GM18507 (cell line): ENCODE measurements at regions not wholly inside any gene's neighbourhood (a gene's known extent, or its start where the extent isn't known, plus 50 kb on each side); places are given as distances from the start of the nearest gene placed in this dataset.

Experiments
- DNase-seq: peaks from one replicate; pipeline ENCODE4 v3.0.0; 2011; ENCODE audit warnings: low read depth; ENCODE audit not compliant: insufficient read length; ENCODE audit errors: extremely low spot score
- FAIRE-seq: peaks from 2 replicates; lab custom pipeline; 2011; peaks lifted over from hg19 to GRCh38; lab: Jason Lieb, UNC

- no peak for DNase-seq
- no peak for FAIRE-seq
Measured at GRCh38 chr21:39106881-39107462, 76.3 kb downstream of the PSMG1 start.

DNA sequence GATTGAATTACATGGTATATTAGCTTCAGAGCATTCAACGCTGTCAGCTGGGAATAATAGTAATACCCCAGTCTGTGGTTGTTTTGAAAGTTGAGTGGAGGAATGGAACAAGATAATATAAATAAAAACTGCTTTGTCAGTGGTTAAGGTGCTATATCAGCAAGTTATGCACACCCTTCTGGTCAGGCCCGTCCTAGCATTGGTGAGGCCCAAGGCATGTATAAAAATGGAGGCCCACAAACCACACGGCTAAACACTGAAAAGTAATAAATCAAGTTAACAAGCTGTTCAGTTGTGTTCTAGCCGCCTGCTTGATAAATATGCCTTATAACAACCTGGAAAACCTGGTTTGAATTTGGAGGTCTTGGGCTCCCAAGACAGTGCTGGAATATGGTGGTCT, 77.4 kb downstream of the PSMG1 start:
- FAIRE-seq: no peak

GRCh38 chr21:39105341-39105765, 77.9 kb downstream of the PSMG1 start:
- no peak for FAIRE-seq
- DNase-seq: no peak

More for the DNA sequence above, 77.4 kb downstream of the PSMG1 start:
- DNase-seq: no peak

DNA sequence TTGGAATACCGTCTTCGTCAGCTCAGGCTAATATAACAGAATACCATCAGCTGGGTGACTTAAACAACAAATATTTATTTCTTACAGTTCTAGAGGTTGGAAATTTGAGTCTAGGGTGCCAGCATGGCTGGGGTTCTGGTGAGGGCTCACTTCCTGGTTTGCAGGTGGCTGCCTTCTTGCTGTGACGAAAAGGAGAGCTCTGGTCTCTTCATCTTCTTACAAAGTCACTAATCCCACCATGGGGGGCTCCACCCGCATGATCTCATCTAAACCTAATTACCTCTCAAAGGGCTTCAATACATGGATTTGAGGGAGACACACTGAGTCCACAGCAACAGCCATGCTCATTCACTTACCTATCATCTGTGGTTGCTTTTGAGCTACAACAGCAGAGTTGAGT, 78.3 kb downstream of the PSMG1 start:
- DNase-seq (no peak), FAIRE-seq (no peak)

- no peak for FAIRE-seq
Measured at GRCh38 chr21:39103689-39104088, 79.6 kb downstream of the PSMG1 start.

GRCh38 chr21:39099859-39100258, 83.4 kb downstream of the PSMG1 start:
- FAIRE-seq (no peak), DNase-seq (no peak)

More at GRCh38 chr21:39103689-39104088, 79.6 kb downstream of the PSMG1 start:
- no peak for DNase-seq

DNA sequence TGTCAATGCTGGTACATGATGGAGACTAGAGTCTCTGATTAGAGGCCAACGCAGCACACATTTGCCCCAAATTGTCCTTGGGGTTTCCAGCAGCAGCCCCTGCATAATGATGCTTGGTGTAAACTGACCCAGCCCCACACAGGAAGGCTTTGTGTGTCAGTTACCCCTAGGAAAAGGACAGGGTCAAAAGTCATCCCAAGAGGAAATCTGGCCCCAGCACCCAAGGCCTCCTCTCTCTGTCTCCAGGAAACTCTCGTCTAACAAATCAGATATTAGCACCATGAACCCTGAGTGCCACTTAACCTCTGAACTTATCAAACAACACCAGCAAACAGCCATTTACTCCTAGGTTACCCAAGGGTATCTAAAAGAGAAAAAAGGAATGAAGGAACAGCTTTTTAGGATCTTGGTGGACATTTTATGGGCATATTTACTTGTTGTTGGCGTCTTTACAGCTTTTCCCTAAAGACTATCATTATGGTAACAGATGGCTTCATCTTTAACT, 84.5 kb downstream of the PSMG1 start:
- no peak for DNase-seq
- FAIRE-seq: no peak

- DNase-seq: no peak
- FAIRE-seq: no peak
Measured at GRCh38 chr21:39097981-39098380, 85.3 kb downstream of the PSMG1 start.

DNA sequence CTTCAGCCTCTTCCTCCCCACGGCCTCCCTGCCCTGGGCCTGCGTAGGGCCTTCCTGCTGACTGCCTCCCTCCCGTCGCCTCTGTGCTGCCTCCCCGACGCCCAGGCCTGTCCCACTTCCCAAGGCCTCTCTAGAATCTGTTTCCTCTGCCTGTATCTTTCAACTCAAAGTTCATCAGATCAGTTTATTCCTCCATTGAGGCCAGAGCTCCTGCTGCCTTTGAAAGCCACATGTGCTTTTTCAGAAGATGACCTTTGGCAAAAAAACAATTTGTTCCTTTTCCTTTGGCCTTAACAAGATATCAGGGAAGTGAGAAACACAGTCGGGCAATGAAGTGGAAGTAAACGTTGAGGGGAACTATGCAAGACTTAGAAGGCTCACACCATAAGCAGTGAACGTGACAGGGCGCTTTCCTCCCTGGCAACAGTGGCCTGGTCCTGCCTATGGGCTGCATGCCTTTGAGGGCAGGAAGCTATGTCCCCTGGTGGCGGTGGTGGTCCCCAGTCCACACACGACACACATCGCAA, 85.9 kb downstream of the PSMG1 start:
- DNase-seq (no peak), FAIRE-seq (no peak)

DNA sequence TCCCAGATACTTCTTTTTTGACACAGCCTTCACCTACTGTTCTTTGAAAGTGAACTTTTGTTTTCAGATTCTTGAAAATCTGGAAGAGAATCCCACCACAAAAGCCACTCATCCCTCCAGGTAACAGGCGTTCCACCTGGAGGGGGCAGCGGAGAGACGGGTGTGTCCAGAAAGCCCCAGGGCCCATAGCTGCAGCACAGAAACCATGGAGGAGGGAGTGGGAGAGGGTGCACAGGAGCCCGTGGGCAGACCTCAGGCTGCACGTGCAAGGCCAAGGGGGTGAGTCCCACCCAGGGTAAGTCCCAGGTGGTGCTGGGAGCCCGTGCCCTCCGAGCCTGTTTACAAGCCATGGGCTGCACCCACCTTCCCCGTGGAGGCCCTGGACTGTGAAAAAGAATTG, 86.5 kb downstream of the PSMG1 start:
- DNase-seq (no peak), FAIRE-seq (no peak)

- FAIRE-seq: no peak
- DNase-seq: no peak
Measured at GRCh38 chr21:39095681-39096080, 87.6 kb downstream of the PSMG1 start.

DNA sequence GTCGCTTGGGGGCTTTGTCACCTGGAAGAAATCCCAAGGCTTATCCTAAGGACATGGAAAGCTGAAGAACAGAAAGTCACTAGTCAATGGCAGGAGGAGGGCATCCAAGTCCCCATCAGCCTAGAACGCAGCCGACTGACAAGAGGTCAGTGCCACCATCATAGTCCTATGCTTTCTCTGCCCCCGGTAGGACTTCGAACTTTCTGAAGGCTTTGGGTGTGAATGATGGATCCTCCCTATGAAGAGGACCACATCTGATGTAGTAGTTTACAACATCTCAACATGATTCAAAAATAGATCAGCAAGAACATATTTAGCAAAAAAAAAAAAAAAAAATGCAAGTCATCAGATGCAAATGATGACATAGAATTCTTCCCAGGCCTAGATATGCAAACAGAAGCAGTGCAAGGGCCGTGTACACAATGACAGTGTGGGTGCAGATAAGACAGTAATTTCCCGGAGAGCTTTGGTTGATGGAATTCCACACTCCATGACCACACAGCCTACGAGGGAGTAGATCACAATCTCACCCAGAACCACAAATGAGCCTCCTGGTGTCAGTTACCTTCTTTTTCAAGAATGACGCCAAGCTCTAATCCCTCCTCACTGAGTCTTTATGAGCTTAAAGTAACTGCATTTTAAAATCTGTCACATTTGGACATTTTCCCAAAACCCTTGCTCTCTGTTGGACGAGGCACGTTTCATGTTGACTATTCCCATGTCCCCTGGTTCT, 88.2 kb downstream of the PSMG1 start:
- DNase-seq (no peak), FAIRE-seq (no peak)

- FAIRE-seq (no peak), DNase-seq (no peak)
Measured at GRCh38 chr21:39094087-39094780, 89.0 kb downstream of the PSMG1 start.

DNA sequence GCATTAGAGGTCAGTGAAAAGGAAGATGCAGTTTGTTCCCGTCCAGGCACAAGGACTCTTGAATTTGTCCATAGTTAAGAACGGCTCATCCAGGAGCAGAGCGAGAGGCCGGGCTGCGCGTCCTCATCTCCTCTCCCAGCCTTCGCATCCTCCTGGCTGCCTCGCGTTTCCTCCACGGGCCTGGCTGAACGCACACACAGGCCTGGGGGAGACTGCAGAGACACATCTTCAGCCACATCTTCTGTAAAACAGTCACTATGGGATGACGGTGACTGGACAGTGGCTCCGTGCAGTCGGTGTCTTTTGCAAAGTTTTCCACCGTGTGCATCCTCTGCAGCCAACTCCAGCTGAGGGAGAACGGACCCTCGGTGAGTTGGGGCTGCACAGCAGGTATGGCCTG, 89.7 kb downstream of the PSMG1 start:
- FAIRE-seq (no peak), DNase-seq (no peak)

GRCh38 chr21:39088831-39089380, 94.3 kb downstream of the PSMG1 start:
- DNase-seq (no peak), FAIRE-seq (no peak)

DNA sequence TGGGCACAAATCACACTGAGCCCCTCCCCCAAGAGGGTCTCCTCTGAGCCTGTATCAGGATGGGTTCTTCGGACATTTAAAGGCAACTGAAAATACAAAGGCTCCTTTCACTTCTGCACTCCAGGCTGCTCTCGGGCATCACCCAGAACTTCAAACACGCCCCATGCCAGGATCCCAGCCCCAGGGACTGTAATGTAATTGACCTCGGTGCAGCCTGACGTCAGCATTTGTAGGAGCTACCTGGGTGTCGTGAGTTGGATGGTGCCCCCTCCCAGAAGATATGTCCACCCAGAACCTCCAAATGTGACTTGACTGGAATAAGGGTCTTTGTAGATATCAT, 95.2 kb downstream of the PSMG1 start:
- DNase-seq (no peak), FAIRE-seq (no peak)

- DNase-seq: no peak
- FAIRE-seq: no peak
Measured at GRCh38 chr21:39087238-39088030, 95.8 kb downstream of the PSMG1 start.

DNA sequence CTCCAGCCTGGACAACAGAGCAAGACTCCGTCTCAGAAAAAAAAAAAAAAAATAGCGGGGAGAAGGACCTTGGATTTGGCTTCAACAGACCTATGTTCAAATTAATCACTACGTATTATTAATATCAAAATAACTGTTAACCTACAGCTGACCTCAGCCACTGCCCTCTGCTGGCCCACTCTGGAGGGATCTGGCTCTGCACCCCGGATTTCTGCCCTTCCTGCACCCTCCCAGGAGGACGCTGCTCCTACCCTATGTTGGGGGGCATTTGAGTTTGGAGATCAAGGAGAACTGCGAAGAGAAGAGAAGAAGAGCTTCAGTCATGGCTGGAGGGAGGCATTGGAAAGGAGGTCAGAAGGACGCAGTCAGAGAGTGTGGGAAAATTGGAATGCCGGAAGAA, 96.7 kb downstream of the PSMG1 start:
- FAIRE-seq (no peak), DNase-seq (no peak)

DNA sequence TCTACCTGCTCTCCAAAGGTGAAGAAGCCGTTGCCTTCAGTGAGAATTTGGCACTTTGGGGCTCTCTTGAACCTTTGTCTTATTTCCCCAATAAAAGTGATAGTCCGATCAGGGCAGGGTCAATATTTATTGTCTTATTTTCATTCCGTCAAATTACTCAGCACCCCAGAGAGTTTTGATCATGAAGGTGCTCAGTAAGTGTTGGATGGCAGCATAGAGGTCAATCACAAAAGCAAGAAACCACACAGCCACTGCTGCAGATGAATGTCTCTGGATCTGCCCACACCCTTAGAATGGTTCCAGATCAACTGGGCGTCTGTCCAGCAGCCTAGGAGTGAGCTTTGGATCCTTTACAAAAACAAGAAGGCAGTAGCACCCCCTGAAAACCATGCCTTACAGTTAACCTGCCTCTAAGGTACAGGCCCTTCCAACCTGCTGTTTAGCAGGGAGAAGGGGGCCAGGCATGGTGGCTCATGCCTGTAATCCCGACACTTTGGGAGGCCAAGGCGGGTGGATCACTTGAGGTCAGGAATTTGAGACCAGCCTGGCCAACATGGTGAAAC, 97.3 kb downstream of the PSMG1 start:
- FAIRE-seq: no peak
- DNase-seq: no peak
